Trophoblast cell (in vitro differentiated cells and primary cell): ENCODE measurements at regions not wholly inside any gene's neighbourhood (a gene's known extent, or its start where the extent isn't known, plus 50 kb on each side); places are given as distances from the start of the nearest gene placed in this dataset.

Experiments used
- DNase-seq, 2 donors: peaks; one replicate each; pipeline ENCODE4 v3.0.0-alpha.2; 2016
- H2AFZ ChIP-seq: 2 replicates; pipeline ENCODE4 v1.6.1; 2013; ENCODE audit warnings: low read length, moderate library complexity, mild to moderate bottlenecking; ENCODE audit not compliant: insufficient read depth, poor library complexity
- H2AK5ac ChIP-seq: 2 replicates; pipeline ENCODE4 v1.6.1; 2013; ENCODE audit warnings: mild to moderate bottlenecking, low read length
- H2BK120ac ChIP-seq: 2 replicates; pipeline ENCODE4 v1.6.1; 2013; ENCODE audit warnings: low read length, mild to moderate bottlenecking, moderate library complexity; ENCODE audit not compliant: insufficient read depth, poor library complexity
- H2BK12ac ChIP-seq: 2 replicates; pipeline ENCODE4 v1.6.1; 2013; ENCODE audit warnings: mild to moderate bottlenecking, low read length, moderate library complexity
- H2BK5ac ChIP-seq: 2 replicates; pipeline ENCODE4 v1.6.1; 2013; ENCODE audit warnings: low read length, low read depth, moderate library complexity, mild to moderate bottlenecking; ENCODE audit not compliant: poor library complexity
- H3K14ac ChIP-seq: 2 replicates; pipeline ENCODE4 v1.6.1; 2013; ENCODE audit warnings: mild to moderate bottlenecking, low read length
- H3K18ac ChIP-seq: 2 replicates; pipeline ENCODE4 v1.6.1; 2013; ENCODE audit warnings: mild to moderate bottlenecking, low read length
- H3K23ac ChIP-seq: 2 replicates; pipeline ENCODE4 v1.6.1; 2013; ENCODE audit warnings: low read length
- H3K27ac ChIP-seq: 2 replicates; pipeline ENCODE4 v1.5.1; 2013; ENCODE audit warnings: low read depth, mild to moderate bottlenecking, inconsistent platforms, low read length, moderate library complexity
- H3K27me3 ChIP-seq: 2 replicates; pipeline ENCODE4 v1.6.1; 2013; ENCODE audit warnings: inconsistent platforms, mild to moderate bottlenecking, low read length, moderate library complexity; ENCODE audit not compliant: insufficient read depth
- H3K36me3 ChIP-seq, 2 experiments: 1 replicate in 1 of 2; 2 replicates in 1 of 2; pipeline ENCODE4 v1.6.1; 2013; ENCODE audit warnings: low read length in 2 of 2, mild to moderate bottlenecking in 2 of 2, moderate library complexity in 1 of 2; ENCODE audit not compliant: insufficient read depth in 2 of 2, control insufficient read depth in 1 of 2
- H3K4ac ChIP-seq: 2 replicates; pipeline ENCODE4 v1.6.1; 2013; ENCODE audit warnings: low read depth, mild to moderate bottlenecking, low read length, moderate library complexity
- H3K4me1 ChIP-seq, 2 experiments: 1 replicate in 1 of 2; 2 replicates in 1 of 2; pipeline ENCODE4 v1.6.1; 2013; ENCODE audit warnings: low read length in 2 of 2, mild to moderate bottlenecking in 2 of 2, moderate library complexity in 1 of 2; ENCODE audit not compliant: insufficient read depth in 2 of 2, control insufficient read depth in 1 of 2
- H3K4me2 ChIP-seq: 2 replicates; pipeline ENCODE4 v1.6.1; 2013; ENCODE audit warnings: inconsistent platforms, mild to moderate bottlenecking, low read length, moderate library complexity
- H3K4me3 ChIP-seq: 2 replicates; pipeline ENCODE4 v1.5.1; 2013; ENCODE audit warnings: mild to moderate bottlenecking, low read depth, low read length, inconsistent platforms
- H3K79me1 ChIP-seq: one replicate; pipeline ENCODE4 v1.6.1; 2013; ENCODE audit warnings: low read length
- H3K79me2 ChIP-seq: 2 replicates; pipeline ENCODE4 v1.6.1; 2013; ENCODE audit warnings: low read length, mild to moderate bottlenecking; ENCODE audit not compliant: control insufficient read depth, insufficient read depth, poor library complexity
- H3K9ac ChIP-seq: 2 replicates; pipeline ENCODE4 v1.6.1; 2013; ENCODE audit warnings: mild to moderate bottlenecking, low read length
- H3K9me3 ChIP-seq: 2 replicates; pipeline ENCODE4 v1.6.1; 2013; ENCODE audit warnings: low read depth, mild to moderate bottlenecking, control low read depth, inconsistent platforms, low read length; ENCODE audit not compliant: insufficient read depth
- H4K12ac ChIP-seq: 2 replicates; pipeline ENCODE4 v1.6.1; 2013; ENCODE audit warnings: low read depth, mild to moderate bottlenecking, low read length, moderate library complexity
- H4K8ac ChIP-seq: 2 replicates; pipeline ENCODE4 v1.6.1; 2013; ENCODE audit warnings: low read depth, mild to moderate bottlenecking, low read length, moderate library complexity
- H4K91ac ChIP-seq: one replicate; pipeline ENCODE4 v1.6.1; 2013; ENCODE audit warnings: low read depth, mild to moderate bottlenecking, low read length, moderate library complexity
- WGBS: extraction: QIAGEN DNeasy Blood & Tissue Kit; methylation state at CpG from one replicate; pipeline ENCODE4 v1.1.7; 2013; ENCODE audit warnings: missing lambda C conversion rate; ENCODE audit not compliant: insufficient read length, insufficient coverage; ENCODE audit errors: extremely low coverage; 5-methylcytosine and 5-hydroxymethylcytosine counted together

- Histone ChIP-seq H2AK5ac (no peak overlapping the region), H2BK5ac (no peak overlapping the region), H3K4ac (no peak overlapping the region), H3K23ac (no peak overlapping the region), H3K9me3 (peaks cover 1% of the 10 kb centered on the region), H3K79me1 (no peaks in the 10 kb centered on the region), H3K36me3 (no peaks in the 10 kb centered on the region), H3K18ac (no peak overlapping the region), H3K27ac (no peak overlapping the region), H3K4me3 (no peak overlapping the region), H4K91ac (no peak overlapping the region), H3K4me1 (no peaks in the 10 kb centered on the region), H2AFZ (no peak overlapping the region), H4K8ac (no peak overlapping the region), H3K27me3 (no peaks in the 10 kb centered on the region), H3K14ac (no peak overlapping the region), H2BK120ac (no peak overlapping the region), H3K79me2 (no peaks in the 10 kb centered on the region), H3K9ac (no peak overlapping the region), H2BK12ac (no peak overlapping the region), H3K4me2 (no peak overlapping the region), H4K12ac (no peak overlapping the region)
- no CpG with 5 or more reads among the region's 6 CpGs for WGBS
- peak in 1 of 2 donors; percentile 2 for DNase-seq
These were observed 174.2 kb downstream of the PTPRU start for GRCh38 chr1:29410476-29410875.

- Histone ChIP-seq H3K14ac (no peak overlapping the region), H3K4me2 (no peak overlapping the region), H3K18ac (no peak overlapping the region), H2AFZ (no peak overlapping the region), H3K9ac (no peak overlapping the region), H3K4me3 (no peak overlapping the region), H3K9me3 (peaks cover 7% of the 10 kb centered on the region), H2BK5ac (no peak overlapping the region), H3K4me1 (no peaks in the 10 kb centered on the region), H3K4ac (no peak overlapping the region), H3K23ac (no peak overlapping the region), H3K27ac (no peak overlapping the region), H4K8ac (no peak overlapping the region), H4K12ac (no peak overlapping the region), H3K27me3 (no peaks in the 10 kb centered on the region), H3K79me1 (no peaks in the 10 kb centered on the region), H3K36me3 (no peaks in the 10 kb centered on the region), H2BK12ac (no peak overlapping the region), H2BK120ac (no peak overlapping the region), H3K79me2 (no peaks in the 10 kb centered on the region), H4K91ac (no peak overlapping the region), H2AK5ac (no peak overlapping the region)
- no CpG with 5 or more reads among the region's 2 CpGs for WGBS
- DNase-seq = no peak
These were observed 173.3 kb downstream of the PTPRU start for GRCh38 chr1:29409616-29410015.

GRCh38 chr1:29408831-29409605 is 172.7 kb downstream of the PTPRU start:
- no peak overlapping the region for H4K91ac ChIP-seq
- H3K79me2 ChIP-seq = no peaks in the 10 kb centered on the region
- no peak overlapping the region for H2AK5ac ChIP-seq
- H3K79me1 ChIP-seq = no peaks in the 10 kb centered on the region
- H2BK5ac ChIP-seq = no peak overlapping the region
- WGBS = no CpG with 5 or more reads among the region's 8 CpGs
- H2BK120ac ChIP-seq = no peak overlapping the region
- no peak overlapping the region for H2AFZ ChIP-seq
- H3K23ac ChIP-seq = no peak overlapping the region
- peaks cover 8% of the 10 kb centered on the region for H3K9me3 ChIP-seq
- no peak overlapping the region for H3K18ac ChIP-seq
- no peak overlapping the region for H4K8ac ChIP-seq
- H3K4me3 ChIP-seq = no peak overlapping the region
- no peaks in the 10 kb centered on the region for H3K4me1 ChIP-seq
- no peak overlapping the region for H3K14ac ChIP-seq
- H4K12ac ChIP-seq = no peak overlapping the region
- no peak overlapping the region for H3K4ac ChIP-seq
- H3K4me2 ChIP-seq = no peak overlapping the region
- no peaks in the 10 kb centered on the region for H3K27me3 ChIP-seq
- H2BK12ac ChIP-seq = no peak overlapping the region
- no peaks in the 10 kb centered on the region for H3K36me3 ChIP-seq
- DNase-seq = no peak
- H3K27ac ChIP-seq = no peak overlapping the region
- no peak overlapping the region for H3K9ac ChIP-seq

GRCh38 chr1:29406814-29407213 is 170.5 kb downstream of the PTPRU start:
- no peaks in the 10 kb centered on the region for H3K36me3 ChIP-seq
- H2BK120ac ChIP-seq = no peak overlapping the region
- peaks cover 7% of the 10 kb centered on the region for H3K9me3 ChIP-seq
- H4K91ac ChIP-seq = no peak overlapping the region
- no peak overlapping the region for H2AFZ ChIP-seq
- H2BK12ac ChIP-seq = no peak overlapping the region
- no peak overlapping the region for H3K4me2 ChIP-seq
- no peak overlapping the region for H3K4ac ChIP-seq
- H3K27me3 ChIP-seq = no peaks in the 10 kb centered on the region
- H4K8ac ChIP-seq = no peak overlapping the region
- H4K12ac ChIP-seq = no peak overlapping the region
- WGBS = no CpG with 5 or more reads among the region's 2 CpGs
- H3K9ac ChIP-seq = no peak overlapping the region
- no peak overlapping the region for H2AK5ac ChIP-seq
- H3K18ac ChIP-seq = no peak overlapping the region
- H3K23ac ChIP-seq = no peak overlapping the region
- no peak overlapping the region for H3K4me3 ChIP-seq
- H3K4me1 ChIP-seq = no peaks in the 10 kb centered on the region
- H3K79me1 ChIP-seq = no peaks in the 10 kb centered on the region
- no peak overlapping the region for H3K27ac ChIP-seq
- H3K14ac ChIP-seq = no peak overlapping the region
- DNase-seq = no peak
- H3K79me2 ChIP-seq = no peaks in the 10 kb centered on the region
- H2BK5ac ChIP-seq = no peak overlapping the region
